Kidney epithelial cell (primary cell): ENCODE measurements at regions not wholly inside any gene's neighbourhood (a gene's known extent, or its start where the extent isn't known, plus 50 kb on each side); places are given as distances from the start of the nearest gene placed in this dataset.

ENCODE experiments used
- DNase-seq: peaks from one replicate; pipeline ENCODE4 v3.0.0-alpha.2; 2010; ENCODE audit warnings: low read depth
- H3K27me3 ChIP-seq: 2 replicates; pipeline ENCODE4 v1.6.0; 2011; ENCODE audit warnings: low read length; ENCODE audit not compliant: control insufficient read depth, insufficient read depth
- H3K36me3 ChIP-seq: 2 replicates; pipeline ENCODE4 v1.5.1; 2011; ENCODE audit warnings: low read length; ENCODE audit not compliant: control insufficient read depth, insufficient read depth
- H3K4me3 ChIP-seq: 2 replicates; pipeline ENCODE4 v1.5.1; 2011; ENCODE audit warnings: low read depth, mild to moderate bottlenecking, control low read depth, low read length
- TF ChIP-seq, protein P1 (sequence below): IDR thresholded peaks from 2 replicates; pipeline ENCODE4 v1.5.1; 2011; ENCODE audit warnings: mild to moderate bottlenecking, moderate library complexity, low read length, control low read depth, inconsistent platforms; ENCODE audit not compliant: insufficient read depth, poor library complexity, severe bottlenecking

DNA sequence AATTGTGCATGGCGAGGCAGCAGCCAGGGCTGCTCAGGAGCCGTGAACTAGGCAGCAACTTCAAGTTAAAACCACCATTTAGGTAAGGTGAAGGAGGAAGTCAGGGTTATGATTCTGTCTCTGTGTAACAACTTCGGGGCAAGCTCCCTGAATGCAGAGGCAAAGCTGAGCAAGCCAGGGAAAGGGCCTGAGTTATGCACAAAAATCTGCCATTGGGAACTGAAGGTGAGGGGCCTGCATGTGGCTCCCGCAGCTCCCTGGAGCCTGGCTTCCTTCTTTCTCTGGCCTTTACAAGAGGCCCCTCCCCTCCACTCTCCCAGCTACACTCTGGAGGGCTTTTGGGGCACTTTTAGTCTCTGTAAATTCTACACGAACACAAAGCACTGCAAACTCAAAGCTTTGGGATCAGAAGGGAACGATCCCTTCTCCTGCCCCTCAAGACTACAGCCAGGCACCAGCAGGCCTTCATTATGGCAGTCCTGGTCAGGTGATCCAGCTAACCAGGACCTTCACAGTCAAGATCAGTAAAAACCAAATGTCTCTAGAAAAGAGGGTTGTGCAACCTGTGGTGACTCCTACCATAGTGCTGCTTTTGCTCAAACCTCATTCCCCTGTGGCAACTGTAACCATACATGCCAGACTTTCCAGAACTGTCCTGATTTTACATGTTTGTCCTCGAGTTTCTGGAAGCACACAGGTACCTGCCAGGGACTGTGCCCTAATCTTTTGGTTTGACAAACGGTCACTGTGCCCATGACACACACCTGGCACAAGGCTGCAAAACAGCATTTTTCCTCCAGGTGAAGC lies 67.2 kb upstream of the PTGR2 start:
- TF ChIP-seq, protein P1, sequence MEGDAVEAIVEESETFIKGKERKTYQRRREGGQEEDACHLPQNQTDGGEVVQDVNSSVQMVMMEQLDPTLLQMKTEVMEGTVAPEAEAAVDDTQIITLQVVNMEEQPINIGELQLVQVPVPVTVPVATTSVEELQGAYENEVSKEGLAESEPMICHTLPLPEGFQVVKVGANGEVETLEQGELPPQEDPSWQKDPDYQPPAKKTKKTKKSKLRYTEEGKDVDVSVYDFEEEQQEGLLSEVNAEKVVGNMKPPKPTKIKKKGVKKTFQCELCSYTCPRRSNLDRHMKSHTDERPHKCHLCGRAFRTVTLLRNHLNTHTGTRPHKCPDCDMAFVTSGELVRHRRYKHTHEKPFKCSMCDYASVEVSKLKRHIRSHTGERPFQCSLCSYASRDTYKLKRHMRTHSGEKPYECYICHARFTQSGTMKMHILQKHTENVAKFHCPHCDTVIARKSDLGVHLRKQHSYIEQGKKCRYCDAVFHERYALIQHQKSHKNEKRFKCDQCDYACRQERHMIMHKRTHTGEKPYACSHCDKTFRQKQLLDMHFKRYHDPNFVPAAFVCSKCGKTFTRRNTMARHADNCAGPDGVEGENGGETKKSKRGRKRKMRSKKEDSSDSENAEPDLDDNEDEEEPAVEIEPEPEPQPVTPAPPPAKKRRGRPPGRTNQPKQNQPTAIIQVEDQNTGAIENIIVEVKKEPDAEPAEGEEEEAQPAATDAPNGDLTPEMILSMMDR: no peak
- no peak overlapping the region for H3K4me3 ChIP-seq
- no peaks in the 10 kb centered on the region for H3K36me3 ChIP-seq
- no peak for DNase-seq
- H3K27me3 ChIP-seq: no peaks in the 10 kb centered on the region

DNA sequence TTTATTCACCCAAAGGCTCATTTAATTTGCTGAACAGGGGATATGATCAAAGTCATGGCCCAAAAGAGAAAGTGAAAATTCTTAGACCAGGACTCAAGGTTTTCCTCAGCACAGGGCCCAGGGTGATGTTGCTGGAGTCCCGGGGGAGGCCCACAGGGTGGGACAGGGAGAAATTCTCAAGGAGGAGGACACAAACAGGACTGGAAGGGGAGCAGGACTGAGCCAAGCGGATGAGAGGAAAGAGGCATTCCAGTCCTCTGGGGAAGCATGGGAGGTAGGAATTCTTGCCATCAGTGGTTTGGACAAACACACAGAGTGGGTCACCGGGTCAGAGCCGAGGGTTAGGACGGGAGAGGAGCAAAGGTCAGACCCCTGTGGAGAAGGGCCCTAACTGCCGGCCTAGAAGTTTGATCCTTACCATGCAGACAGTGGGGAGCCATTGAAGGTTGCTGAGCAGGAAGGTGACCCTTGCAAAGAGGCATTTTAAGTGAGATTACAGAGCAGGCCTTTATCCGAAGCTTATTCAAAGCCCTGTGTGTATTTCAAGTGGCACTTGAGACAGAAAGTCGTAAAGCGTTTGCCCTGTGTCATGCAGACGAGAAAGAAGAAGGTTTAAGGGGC lies 68.4 kb upstream of the PTGR2 start:
- no peaks in the 10 kb centered on the region for H3K27me3 ChIP-seq
- no peak for DNase-seq
- TF ChIP-seq, protein P1: no peak
- H3K36me3 ChIP-seq: no peaks in the 10 kb centered on the region
- H3K4me3 ChIP-seq: no peak overlapping the region

DNA sequence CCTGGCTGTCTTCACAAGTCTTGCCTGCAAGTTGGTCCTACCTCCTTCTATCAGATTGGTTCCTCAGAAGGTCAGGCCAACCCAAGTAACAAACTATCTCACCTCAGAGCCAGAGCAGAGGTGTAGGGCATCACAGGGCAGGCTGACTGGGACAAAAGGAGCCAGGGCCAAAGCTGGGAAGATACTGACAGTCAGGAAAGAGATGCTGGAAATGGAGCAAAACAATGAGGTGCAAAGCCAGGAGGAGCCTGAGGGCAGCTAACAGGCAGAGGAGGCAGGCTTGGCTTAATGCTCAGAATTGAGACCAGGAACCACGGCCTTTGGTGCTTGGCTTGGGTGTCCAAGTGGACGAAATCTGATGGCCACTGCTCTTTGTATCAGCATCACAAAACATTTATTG lies 68.4 kb upstream of the PNMA1 start:
- Histone ChIP-seq H3K36me3 (no peaks in the 10 kb centered on the region), H3K4me3 (no peak overlapping the region), H3K27me3 (no peaks in the 10 kb centered on the region)
- TF ChIP-seq, protein P1: no peak
- DNase-seq: no peak

DNA sequence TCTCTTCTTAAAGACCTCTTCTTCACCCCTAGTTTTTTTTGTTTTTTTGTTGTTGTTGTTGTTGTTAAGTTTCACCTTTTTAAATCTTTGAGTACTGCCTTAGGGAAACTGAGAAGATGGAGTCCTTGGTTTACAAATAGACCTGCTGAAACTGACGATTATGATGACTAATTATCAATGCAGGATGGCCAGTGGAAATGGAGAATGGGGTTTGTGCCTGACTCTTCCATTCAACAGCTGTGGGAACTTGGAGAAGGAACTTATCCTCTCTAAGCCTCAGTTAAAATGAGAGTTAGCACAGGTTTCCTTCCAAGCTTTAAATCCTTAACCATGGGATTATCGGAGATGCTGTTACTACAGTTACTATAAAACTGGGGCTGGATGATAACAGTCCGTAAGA lies 66.7 kb upstream of the PNMA1 start:
- DNase-seq: no peak
- Histone ChIP-seq H3K36me3 (no peaks in the 10 kb centered on the region), H3K4me3 (no peak overlapping the region), H3K27me3 (no peaks in the 10 kb centered on the region)
- TF ChIP-seq, protein P1: no peak

DNA sequence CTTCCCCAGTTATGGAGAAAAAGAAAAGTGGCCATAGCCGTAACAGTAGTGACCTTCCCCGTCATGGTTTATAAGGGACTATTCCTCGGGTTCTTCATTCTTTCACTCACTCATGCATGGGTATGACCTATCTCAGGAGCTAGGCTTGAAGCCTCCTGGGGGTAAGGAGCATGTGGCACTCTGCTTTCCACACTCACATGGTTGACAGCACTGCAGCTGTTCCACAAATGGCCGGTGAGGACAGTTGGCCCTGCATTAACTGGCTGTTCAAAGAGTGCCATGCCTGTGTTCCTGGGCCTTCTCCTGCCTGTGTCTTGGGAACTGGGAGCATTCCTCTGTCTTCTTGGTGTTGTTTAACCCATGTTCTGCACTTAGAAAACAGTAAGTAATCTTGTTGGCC lies 66.2 kb upstream of the PNMA1 start:
- H3K36me3 ChIP-seq: no peaks in the 10 kb centered on the region
- TF ChIP-seq, protein P1: no peak
- no peak for DNase-seq
- H3K4me3 ChIP-seq: no peak overlapping the region
- no peaks in the 10 kb centered on the region for H3K27me3 ChIP-seq
